KMS-11 (cell line): ENCODE measurements at regions not wholly inside any gene's neighbourhood (a gene's known extent, or its start where the extent isn't known, plus 50 kb on each side); places are given as distances from the start of the nearest gene placed in this dataset.

Source experiments
- H2AFZ ChIP-seq: fragments of 200-600 bp; sonication (generic); 2 replicates; pipeline ENCODE4 v1.6.1; 2016; ENCODE audit warnings: antibody characterized with exemption, mixed run types, low read depth
- H3K27ac ChIP-seq: fragments of 200-600 bp; sonication (generic); 2 replicates; pipeline ENCODE4 v1.6.1; 2016; ENCODE audit warnings: mild to moderate bottlenecking, mixed run types
- H3K27me3 ChIP-seq: fragments of 200-600 bp; sonication (generic); 2 replicates; pipeline ENCODE4 v1.6.1; 2017; ENCODE audit warnings: mild to moderate bottlenecking, low read depth, mixed run types, moderate library complexity; ENCODE audit not compliant: insufficient read depth
- H3K36me3 ChIP-seq: fragments of 200-600 bp; sonication (generic); 2 replicates; pipeline ENCODE4 v1.6.1; 2017; ENCODE audit warnings: mild to moderate bottlenecking, mixed run types; ENCODE audit not compliant: insufficient read depth
- H3K4me1 ChIP-seq: fragments of 200-600 bp; sonication (generic); 2 replicates; pipeline ENCODE4 v1.6.1; 2016; ENCODE audit warnings: mild to moderate bottlenecking, low read depth, mixed run types; ENCODE audit not compliant: poor library complexity, severe bottlenecking
- H3K4me2 ChIP-seq: fragments of 200-600 bp; sonication (generic); 2 replicates; pipeline ENCODE4 v1.7.0; 2016; ENCODE audit warnings: mild to moderate bottlenecking, mixed run types
- H3K4me3 ChIP-seq: fragments of 200-600 bp; sonication (generic); IDR thresholded peaks from 2 replicates; pipeline ENCODE4 v1.6.1; 2017; ENCODE audit warnings: low read depth, low read length, mixed read lengths; ENCODE audit not compliant: insufficient read depth
- H3K79me2 ChIP-seq: fragments of 200-600 bp; sonication (generic); 2 replicates; pipeline ENCODE4 v1.6.1; 2016; ENCODE audit warnings: low read depth, mixed run types; ENCODE audit not compliant: insufficient read depth
- H3K9ac ChIP-seq: fragments of 200-600 bp; sonication (generic); 2 replicates; pipeline ENCODE4 v1.6.1; 2016; ENCODE audit warnings: mild to moderate bottlenecking, mixed run types
- H4K20me1 ChIP-seq: fragments of 200-600 bp; sonication (generic); 2 replicates; pipeline ENCODE4 v1.6.1; 2016; ENCODE audit warnings: mild to moderate bottlenecking, mixed run types; ENCODE audit not compliant: insufficient read depth
- TF ChIP-seq, protein P1 (sequence below): fragments of 200-600 bp; sonication (generic); conservative IDR thresholded peaks from 2 replicates; pipeline ENCODE4 v1.6.1; 2017; ENCODE audit warnings: low read depth, mild to moderate bottlenecking, antibody characterized with exemption, low read length, moderate library complexity, mixed read lengths

DNA sequence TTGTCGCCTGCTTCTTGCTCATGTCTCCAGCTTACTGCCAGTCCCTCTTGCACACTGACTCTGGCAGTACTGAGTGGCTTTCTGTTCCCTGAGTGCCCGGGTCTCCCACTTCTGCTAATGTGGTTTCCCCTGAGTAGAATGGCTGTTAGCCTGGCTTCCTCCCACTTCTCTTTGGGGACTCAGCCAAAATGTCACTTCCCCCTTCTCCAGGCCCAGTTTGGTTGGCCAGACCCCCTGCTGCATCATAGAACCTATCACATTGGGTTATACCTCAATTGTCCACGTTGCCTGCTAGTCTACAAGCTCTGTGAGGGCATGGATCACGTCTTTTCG lies 304.4 kb downstream of the HS3ST3B1 start:
- no peak overlapping the region for H3K4me3 ChIP-seq
- H3K36me3 ChIP-seq, result no peaks in the 10 kb centered on the region
- H3K9ac ChIP-seq, result no peak overlapping the region
- no peaks in the 10 kb centered on the region for H3K79me2 ChIP-seq
- H3K27me3 ChIP-seq, result no peaks in the 10 kb centered on the region
- H3K4me2 ChIP-seq, result no peak overlapping the region
- H4K20me1 ChIP-seq, result no peaks in the 10 kb centered on the region
- H3K27ac ChIP-seq, result no peak overlapping the region
- no peak overlapping the region for H2AFZ ChIP-seq
- TF ChIP-seq, protein P1, sequence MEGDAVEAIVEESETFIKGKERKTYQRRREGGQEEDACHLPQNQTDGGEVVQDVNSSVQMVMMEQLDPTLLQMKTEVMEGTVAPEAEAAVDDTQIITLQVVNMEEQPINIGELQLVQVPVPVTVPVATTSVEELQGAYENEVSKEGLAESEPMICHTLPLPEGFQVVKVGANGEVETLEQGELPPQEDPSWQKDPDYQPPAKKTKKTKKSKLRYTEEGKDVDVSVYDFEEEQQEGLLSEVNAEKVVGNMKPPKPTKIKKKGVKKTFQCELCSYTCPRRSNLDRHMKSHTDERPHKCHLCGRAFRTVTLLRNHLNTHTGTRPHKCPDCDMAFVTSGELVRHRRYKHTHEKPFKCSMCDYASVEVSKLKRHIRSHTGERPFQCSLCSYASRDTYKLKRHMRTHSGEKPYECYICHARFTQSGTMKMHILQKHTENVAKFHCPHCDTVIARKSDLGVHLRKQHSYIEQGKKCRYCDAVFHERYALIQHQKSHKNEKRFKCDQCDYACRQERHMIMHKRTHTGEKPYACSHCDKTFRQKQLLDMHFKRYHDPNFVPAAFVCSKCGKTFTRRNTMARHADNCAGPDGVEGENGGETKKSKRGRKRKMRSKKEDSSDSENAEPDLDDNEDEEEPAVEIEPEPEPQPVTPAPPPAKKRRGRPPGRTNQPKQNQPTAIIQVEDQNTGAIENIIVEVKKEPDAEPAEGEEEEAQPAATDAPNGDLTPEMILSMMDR, result no peak
- no peaks in the 10 kb centered on the region for H3K4me1 ChIP-seq

DNA sequence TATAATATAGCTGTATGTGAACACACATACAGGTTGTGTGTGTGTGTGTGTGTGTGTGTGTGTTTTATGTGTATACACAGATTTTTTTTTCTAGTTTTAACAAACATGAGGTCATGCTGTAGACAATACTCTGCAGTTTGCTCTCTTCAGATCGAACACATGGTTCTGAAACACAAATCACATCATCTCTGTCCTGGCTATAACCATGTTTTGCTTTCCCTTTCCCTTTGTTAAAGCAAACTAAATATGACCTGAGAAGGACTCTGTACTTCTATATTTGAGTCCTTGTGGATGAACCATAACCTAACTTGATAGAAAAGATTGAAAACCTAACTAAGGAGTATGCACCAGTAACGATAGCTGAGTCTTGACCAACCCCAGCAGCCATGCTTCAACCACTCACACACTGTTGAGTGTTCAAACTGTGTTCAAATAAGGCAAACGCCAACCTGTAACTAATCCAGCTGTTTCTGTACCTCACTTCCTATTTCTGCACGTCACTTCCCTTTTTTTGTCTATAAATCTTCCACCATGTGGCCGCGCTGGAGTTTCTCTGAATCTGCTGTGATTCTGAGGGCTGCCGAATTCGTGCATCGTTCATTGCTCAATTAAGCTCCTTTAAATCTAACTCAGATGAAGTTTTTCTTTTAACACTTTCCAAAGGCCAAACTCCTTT lies 303.8 kb downstream of the HS3ST3B1 start:
- Histone ChIP-seq H3K9ac (no peak overlapping the region), H3K79me2 (no peaks in the 10 kb centered on the region), H3K4me1 (no peaks in the 10 kb centered on the region), H3K4me2 (no peak overlapping the region), H3K4me3 (no peak overlapping the region), H3K36me3 (no peaks in the 10 kb centered on the region), H2AFZ (no peak overlapping the region), H4K20me1 (no peaks in the 10 kb centered on the region), H3K27ac (no peak overlapping the region), H3K27me3 (no peaks in the 10 kb centered on the region)
- TF ChIP-seq, protein P1, result no peak

DNA sequence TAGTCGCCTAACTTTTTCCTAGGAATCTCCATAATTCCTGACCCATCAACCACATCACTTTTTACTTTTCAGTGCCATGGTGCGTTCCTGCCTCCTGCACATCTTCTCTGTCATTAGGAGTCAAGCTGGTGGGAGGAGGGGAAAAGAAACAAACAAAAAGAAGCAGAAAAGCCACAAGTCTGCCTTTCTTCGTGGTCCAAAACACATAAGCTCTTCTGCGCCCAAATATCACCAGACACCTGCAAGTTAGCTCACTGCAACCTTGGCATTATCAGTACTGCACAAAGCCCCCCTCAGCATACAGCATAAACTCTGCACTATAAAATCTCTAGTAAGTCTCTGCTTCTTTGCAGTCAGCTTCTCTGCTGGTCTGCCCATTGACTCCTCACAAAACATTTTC lies 295.3 kb downstream of the HS3ST3B1 start:
- Histone ChIP-seq H4K20me1 (no peaks in the 10 kb centered on the region), H2AFZ (no peak overlapping the region), H3K27ac (no peak overlapping the region), H3K4me1 (no peaks in the 10 kb centered on the region), H3K4me2 (no peak overlapping the region), H3K27me3 (no peaks in the 10 kb centered on the region), H3K4me3 (no peak overlapping the region), H3K9ac (no peak overlapping the region), H3K79me2 (no peaks in the 10 kb centered on the region), H3K36me3 (no peaks in the 10 kb centered on the region)
- TF ChIP-seq, protein P1, result no peak

DNA sequence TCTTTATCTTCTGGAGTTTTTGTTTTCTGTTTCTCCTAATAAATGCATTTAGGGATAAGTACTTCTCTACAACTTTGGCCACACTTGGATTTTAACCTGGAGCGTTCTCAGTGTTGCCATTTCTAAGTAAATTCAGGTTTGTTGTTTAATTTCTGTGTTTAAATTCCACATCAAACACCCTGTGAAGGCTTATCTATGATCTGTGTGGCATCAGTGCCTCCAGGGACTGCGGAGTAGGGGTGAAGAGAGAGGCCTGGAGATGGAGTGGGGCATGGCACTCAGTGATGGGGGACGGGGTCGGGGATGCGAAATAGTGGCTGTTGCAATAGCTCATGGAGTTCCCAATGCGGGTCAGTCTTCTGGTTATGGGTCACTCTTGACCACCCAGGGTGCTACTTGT lies 294.8 kb downstream of the HS3ST3B1 start:
- H3K9ac ChIP-seq, result no peak overlapping the region
- H3K4me2 ChIP-seq, result no peak overlapping the region
- no peaks in the 10 kb centered on the region for H3K36me3 ChIP-seq
- H3K27me3 ChIP-seq, result no peaks in the 10 kb centered on the region
- H3K79me2 ChIP-seq, result no peaks in the 10 kb centered on the region
- no peaks in the 10 kb centered on the region for H3K4me1 ChIP-seq
- H4K20me1 ChIP-seq, result no peaks in the 10 kb centered on the region
- H3K27ac ChIP-seq, result no peak overlapping the region
- H2AFZ ChIP-seq, result no peak overlapping the region
- TF ChIP-seq, protein P1, result no peak
- H3K4me3 ChIP-seq, result no peak overlapping the region
